ENCODE measurements at regions not wholly inside any gene's neighbourhood (a gene's known extent, or its start where the extent isn't known, plus 50 kb on each side); places are given as distances from the start of the nearest gene placed in this dataset.

- intact Hi-C loops (cut with DNase I): no loop called here
- Histone ChIP-seq H3K27ac (no peak overlapping the region), H3K4me1 (no peaks in the 10 kb centered on the region), H3K36me3 (no peaks in the 10 kb centered on the region), H3K4me3 (no peak overlapping the region), H3K9ac (ENCODE audit: low read depth in 2 of 2, low read length in 2 of 2) (no peak overlapping the region), H3K9me3 (no peaks in the 10 kb centered on the region), H3K27me3 (no peaks in the 10 kb centered on the region)
- DNase-seq: no peak
- TF ChIP-seq CTCF (IDR thresholded peaks at IDR 0.05): no peak
Measured at GRCh38 chr9:25613709-25614108, 64.5 kb downstream of the TUSC1 start.

GRCh38 chr9:25603106-25603505 lies 75.1 kb downstream of the TUSC1 start:
- no peaks in the 10 kb centered on the region for H3K36me3 ChIP-seq
- TF ChIP-seq CTCF (IDR thresholded peaks at IDR 0.05): no peak
- intact Hi-C loops (cut with DNase I): no loop called here
- no peaks in the 10 kb centered on the region for H3K9me3 ChIP-seq
- no peak overlapping the region for H3K27ac ChIP-seq
- no peaks in the 10 kb centered on the region for H3K27me3 ChIP-seq
- H3K9ac ChIP-seq (ENCODE audit: low read depth in 2 of 2, low read length in 2 of 2): no peak overlapping the region
- no peak for DNase-seq
- no peak overlapping the region for H3K4me3 ChIP-seq
- H3K4me1 ChIP-seq: no peaks in the 10 kb centered on the region

- peak overlapping the region; percentile 39 for H3K27ac ChIP-seq
- H3K4me1 ChIP-seq: no peaks in the 10 kb centered on the region
- intact Hi-C loops (cut with DNase I): no loop called here
- DNase-seq: peak; percentile 32
- H3K4me3 ChIP-seq: no peak overlapping the region
- H3K27me3 ChIP-seq: no peaks in the 10 kb centered on the region
- H3K9ac ChIP-seq (ENCODE audit: low read depth in 2 of 2, low read length in 2 of 2): no peak overlapping the region
- no peaks in the 10 kb centered on the region for H3K36me3 ChIP-seq
- no peak for TF ChIP-seq CTCF (IDR thresholded peaks at IDR 0.05)
- no peaks in the 10 kb centered on the region for H3K9me3 ChIP-seq
Measured at GRCh38 chr9:25602400-25603044, 75.7 kb downstream of the TUSC1 start.

GRCh38 chr9:25600501-25600900 lies 77.7 kb downstream of the TUSC1 start:
- no peak for TF ChIP-seq CTCF (IDR thresholded peaks at IDR 0.05)
- no peak for DNase-seq
- H3K36me3 ChIP-seq: no peaks in the 10 kb centered on the region
- no peaks in the 10 kb centered on the region for H3K27me3 ChIP-seq
- intact Hi-C loops (cut with DNase I): no loop called here
- H3K4me3 ChIP-seq: no peak overlapping the region
- no peaks in the 10 kb centered on the region for H3K9me3 ChIP-seq
- H3K4me1 ChIP-seq: no peaks in the 10 kb centered on the region
- no peak overlapping the region for H3K9ac ChIP-seq (ENCODE audit: low read depth in 2 of 2, low read length in 2 of 2)
- H3K27ac ChIP-seq: no peak overlapping the region

GRCh38 chr9:25584611-25585010 lies 93.6 kb downstream of the TUSC1 start:
- Histone ChIP-seq H3K27me3 (no peaks in the 10 kb centered on the region), H3K27ac (no peak overlapping the region), H3K36me3 (no peaks in the 10 kb centered on the region), H3K4me3 (no peak overlapping the region), H3K4me1 (no peaks in the 10 kb centered on the region), H3K9me3 (no peaks in the 10 kb centered on the region), H3K9ac (ENCODE audit: low read depth in 2 of 2, low read length in 2 of 2) (no peak overlapping the region)
- intact Hi-C loops (cut with DNase I): no loop called here
- no peak for DNase-seq
- TF ChIP-seq CTCF (IDR thresholded peaks at IDR 0.05): no peak

All from colonic mucosa (tissue), 4 donors.